Common myeloid progenitor, CD34-positive (primary cell): ENCODE measurements at regions not wholly inside any gene's neighbourhood (a gene's known extent, or its start where the extent isn't known, plus 50 kb on each side); places are given as distances from the start of the nearest gene placed in this dataset.

Experiments
- CTCF ChIA-PET: fragments of 350-600 bp; sonication (Branson Sonifier 250); formaldehyde crosslinking; loops from one replicate; lab custom pipeline; 2021; ENCODE audit warnings: antibody characterized with exemption; lab: Charles Lee
- POLR2A ChIA-PET: fragments of 350-600 bp; sonication (Branson Sonifier 250); formaldehyde crosslinking; loops from one replicate; lab custom pipeline; 2021; ENCODE audit warnings: antibody characterized with exemption; lab: Charles Lee
- DNase-seq, 3 donors: peaks; one replicate each; pipeline versions ENCODE4 v3.0.0 to v3.0.0-alpha.2; 2013
- H3K27ac ChIP-seq, 2 experiments: 1 replicate in 1 of 2; 2 replicates in 1 of 2; pipeline ENCODE4 v1.7.0; 2013; ENCODE audit warnings: inconsistent platforms in 2 of 2, low read length in 2 of 2, mild to moderate bottlenecking in 2 of 2, low read depth in 1 of 2, moderate library complexity in 1 of 2; ENCODE audit not compliant: severe bottlenecking in 2 of 2, insufficient read depth in 1 of 2, poor library complexity in 1 of 2
- H3K27me3 ChIP-seq, 5 experiments: replicated peaks in 2 of 5; 1 replicate in 3 of 5; 2 replicates in 2 of 5; pipeline versions ENCODE4 v1.6.1 to v1.7.0; 2013; ENCODE audit warnings: low read length in 4 of 5, mild to moderate bottlenecking in 2 of 5, moderate library complexity in 2 of 5, inconsistent platforms in 1 of 5; ENCODE audit not compliant: insufficient read depth in 5 of 5, control insufficient read depth in 4 of 5
- H3K36me3 ChIP-seq, 4 experiments: 1 replicate in 2 of 4; 2 replicates in 2 of 4; pipeline versions ENCODE4 v1.6.1 to v1.7.0; 2013; ENCODE audit warnings: low read length in 3 of 4, control low read depth in 1 of 4, mild to moderate bottlenecking in 1 of 4; ENCODE audit not compliant: control insufficient read depth in 4 of 4, insufficient read depth in 4 of 4
- H3K4me1 ChIP-seq, 4 experiments: 1 replicate in 3 of 4; 2 replicates in 1 of 4; pipeline versions ENCODE4 v1.6.1 to v1.7.1; 2013; ENCODE audit warnings: low read length in 3 of 4, mild to moderate bottlenecking in 3 of 4, control low read depth in 1 of 4, inconsistent platforms in 1 of 4, moderate library complexity in 1 of 4; ENCODE audit not compliant: control insufficient read depth in 4 of 4, insufficient read depth in 4 of 4; ENCODE audit errors: control extremely low read depth in 1 of 4
- H3K4me3 ChIP-seq, 7 experiments: 1 replicate in 4 of 7; 2 replicates in 3 of 7; pipeline versions ENCODE4 v1.5.1 to v1.7.0; 2013; ENCODE audit warnings: mild to moderate bottlenecking in 7 of 7, low read length in 6 of 7, moderate library complexity in 6 of 7, inconsistent platforms in 2 of 7, low read depth in 2 of 7, control low read depth in 1 of 7; ENCODE audit not compliant: insufficient read depth in 4 of 7, control insufficient read depth in 1 of 7; ENCODE audit errors: extremely low read depth in 1 of 7
- H3K9me3 ChIP-seq, 5 experiments: 1 replicate in 4 of 5; 2 replicates in 1 of 5; pipeline versions ENCODE4 v1.6.1 to v1.7.1; 2013; ENCODE audit warnings: low read length in 4 of 5, mild to moderate bottlenecking in 2 of 5, inconsistent platforms in 1 of 5, low read depth in 1 of 5, moderate library complexity in 1 of 5; ENCODE audit not compliant: control insufficient read depth in 4 of 5, insufficient read depth in 2 of 5; ENCODE audit errors: control extremely low read depth in 1 of 5
- WGBS: methylation state at CpG from one replicate; pipeline ENCODE4 v1.1.5; 2013; ENCODE audit not compliant: insufficient coverage; 5-methylcytosine and 5-hydroxymethylcytosine counted together

GRCh38 chr1:214846276-214846675 lies 236.3 kb upstream of the KCNK2 start:
- POLR2A ChIA-PET = no interaction called here

GRCh38 chr1:214847071-214847810 lies 235.3 kb upstream of the KCNK2 start:
- 56% methylated on average over 5 of the region's 7 CpGs for WGBS
- Histone ChIP-seq H3K27me3 (no peaks in the 10 kb centered on the region), H3K27ac (no peak overlapping the region), H3K4me3 (no peak overlapping the region), H3K36me3 (no peaks in the 10 kb centered on the region), H3K9me3 (peaks cover 0 to 5% (median 0%) of the 10 kb centered on the region in 5 experiments), H3K4me1 (no peaks in the 10 kb centered on the region)
- POLR2A ChIA-PET = interaction anchor here (0.7 kb wide), 1 partner anchor 58 kb away, joined by 3 read pairs; no protein-coding TSS in a partner anchor
- CTCF ChIA-PET = no interaction called here
- no peak for DNase-seq

More at GRCh38 chr1:214846276-214846675, 236.3 kb upstream of the KCNK2 start:
- H3K4me3 ChIP-seq = no peak overlapping the region
- no peak for DNase-seq
- peaks cover 0 to 5% (median 0%) of the 10 kb centered on the region in 5 experiments for H3K9me3 ChIP-seq
- no peak overlapping the region for H3K27ac ChIP-seq
- H3K4me1 ChIP-seq = no peaks in the 10 kb centered on the region
- CTCF ChIA-PET = no interaction called here
- H3K36me3 ChIP-seq = no peaks in the 10 kb centered on the region
- no peaks in the 10 kb centered on the region for H3K27me3 ChIP-seq
- 73% methylated on average over 3 of the region's 5 CpGs for WGBS

- H3K27me3 ChIP-seq = no peaks in the 10 kb centered on the region
- CTCF ChIA-PET = no interaction called here
- peaks cover 0 to 5% (median 0%) of the 10 kb centered on the region in 5 experiments for H3K9me3 ChIP-seq
- H3K36me3 ChIP-seq = no peaks in the 10 kb centered on the region
- POLR2A ChIA-PET = no interaction called here
- H3K27ac ChIP-seq = no peak overlapping the region
- WGBS = no CpG with 5 or more reads among the region's 2 CpGs
- H3K4me3 ChIP-seq = no peak overlapping the region
- H3K4me1 ChIP-seq = no peaks in the 10 kb centered on the region
- DNase-seq = no peak
Observed at GRCh38 chr1:214848101-214848500, 234.4 kb upstream of the KCNK2 start.

- DNase-seq = no peak
- CTCF ChIA-PET = no interaction called here
- Histone ChIP-seq H3K36me3 (no peaks in the 10 kb centered on the region), H3K4me1 (no peaks in the 10 kb centered on the region), H3K9me3 (peaks cover 0 to 5% (median 0%) of the 10 kb centered on the region in 5 experiments), H3K27me3 (no peaks in the 10 kb centered on the region), H3K27ac (no peak overlapping the region), H3K4me3 (no peak overlapping the region)
- WGBS = 100% methylated on average over 3 of the region's 3 CpGs
- POLR2A ChIA-PET = no interaction called here
Observed at GRCh38 chr1:214850432-214851050, 232.0 kb upstream of the KCNK2 start.

- no peaks in the 10 kb centered on the region for H3K36me3 ChIP-seq
- POLR2A ChIA-PET = no interaction called here
- H3K9me3 ChIP-seq = peaks cover 0 to 5% (median 0%) of the 10 kb centered on the region in 5 experiments
- no peaks in the 10 kb centered on the region for H3K27me3 ChIP-seq
- no peaks in the 10 kb centered on the region for H3K4me1 ChIP-seq
- H3K4me3 ChIP-seq = no peak overlapping the region
- CTCF ChIA-PET = no interaction called here
- DNase-seq = no peak
- WGBS = 100% methylated on average over 4 of the region's 4 CpGs
- no peak overlapping the region for H3K27ac ChIP-seq
Observed at GRCh38 chr1:214853340-214853739, 229.2 kb upstream of the KCNK2 start.

GRCh38 chr1:214854126-214854875 lies 228.2 kb upstream of the KCNK2 start:
- Histone ChIP-seq H3K4me3 (no peak overlapping the region), H3K36me3 (no peaks in the 10 kb centered on the region), H3K4me1 (no peaks in the 10 kb centered on the region), H3K27ac (no peak overlapping the region), H3K9me3 (peaks cover 0 to 5% (median 0%) of the 10 kb centered on the region in 5 experiments), H3K27me3 (no peaks in the 10 kb centered on the region)
- DNase-seq = no peak
- POLR2A ChIA-PET = no interaction called here
- WGBS = 100% methylated on average over 1 of the region's 1 CpG
- CTCF ChIA-PET = no interaction called here

- H3K36me3 ChIP-seq = no peaks in the 10 kb centered on the region
- H3K4me3 ChIP-seq = no peak overlapping the region
- H3K27me3 ChIP-seq = no peaks in the 10 kb centered on the region
- no peak overlapping the region for H3K27ac ChIP-seq
- H3K9me3 ChIP-seq = no peaks in the 10 kb centered on the region
- no peak for DNase-seq
- ChIA-PET CTCF (no interaction called here), POLR2A (no interaction called here)
- no peaks in the 10 kb centered on the region for H3K4me1 ChIP-seq
Observed at GRCh38 chr1:214856843-214857242, 225.7 kb upstream of the KCNK2 start.
